ENCODE measurements at regions not wholly inside any gene's neighbourhood (a gene's known extent, or its start where the extent isn't known, plus 50 kb on each side); places are given as distances from the start of the nearest gene placed in this dataset.
"Not testable (repeated sequence)": the region's sequence is repeated elsewhere in the genome, so short reads cannot be mapped to it uniquely, and the experiment has no call there.

DNA sequence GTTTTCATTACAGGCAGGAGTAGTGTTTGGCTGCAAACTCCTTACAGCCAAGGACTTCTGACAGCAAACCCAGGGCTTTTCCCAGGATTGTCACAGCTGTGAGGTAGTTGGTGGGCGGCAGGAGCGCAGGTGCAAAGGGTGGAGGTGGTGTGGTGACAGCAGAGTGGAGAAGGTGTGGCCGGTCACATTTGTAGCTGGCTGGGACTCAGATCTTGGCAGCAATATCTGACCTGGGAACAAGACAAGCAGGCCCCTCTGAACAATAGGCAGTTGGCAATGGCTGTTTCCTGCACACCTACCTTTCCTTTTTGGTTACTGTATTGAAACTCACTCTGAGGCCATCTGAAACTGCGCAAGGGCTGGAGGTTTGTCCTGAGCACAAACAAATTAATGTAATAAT, 327.3 kb downstream of the COG6 start:
- DNase-seq, result no peak

- no peak for DNase-seq
Measured at GRCh38 chr13:39985071-39985470, 329.6 kb downstream of the COG6 start.

- no peak for DNase-seq
Measured at GRCh38 chr13:39988351-39988750, 332.9 kb downstream of the COG6 start.

DNA sequence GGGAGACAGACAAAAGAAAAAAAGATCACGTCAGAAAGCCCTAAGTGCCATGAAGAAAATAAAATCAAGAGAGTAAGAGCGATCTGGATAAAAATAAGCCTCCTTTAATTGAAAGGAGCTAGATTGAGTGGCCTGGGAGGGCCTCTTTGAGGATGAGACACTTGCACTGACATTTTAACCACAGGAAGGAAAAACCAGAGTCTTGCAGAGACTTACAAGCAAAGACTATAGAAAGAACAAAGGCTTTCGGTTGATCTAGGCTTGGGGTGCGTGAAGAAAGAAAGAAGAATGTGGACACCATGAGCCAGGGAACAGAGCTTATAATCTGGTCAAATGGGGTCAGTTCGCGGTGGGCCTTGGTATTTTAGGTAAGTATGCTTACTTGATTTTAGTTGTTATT, 342.7 kb downstream of the COG6 start:
- DNase-seq, result no peak

DNA sequence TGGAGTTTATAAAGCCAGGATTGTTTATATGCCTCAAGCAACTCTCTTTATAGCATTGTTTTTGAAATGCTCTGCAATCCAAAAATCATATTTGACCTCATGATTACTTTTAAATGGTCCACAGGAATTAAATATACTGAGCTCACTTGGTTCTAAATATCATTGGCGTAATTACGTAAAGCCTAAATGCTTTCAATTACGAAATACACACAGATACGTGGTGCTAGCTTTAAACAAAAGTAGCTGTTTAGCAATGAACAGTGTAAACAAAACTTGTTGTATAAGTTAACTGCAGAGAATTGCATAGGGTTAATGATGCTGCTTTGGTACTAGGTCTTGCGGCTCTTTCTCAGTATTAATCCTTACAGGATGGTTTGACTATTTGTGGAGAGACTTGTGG, 346.6 kb downstream of the COG6 start:
- DNase-seq, result no peak

- DNase-seq, result no peak
Measured at GRCh38 chr13:40013554-40013953, 358.1 kb downstream of the COG6 start.

DNA sequence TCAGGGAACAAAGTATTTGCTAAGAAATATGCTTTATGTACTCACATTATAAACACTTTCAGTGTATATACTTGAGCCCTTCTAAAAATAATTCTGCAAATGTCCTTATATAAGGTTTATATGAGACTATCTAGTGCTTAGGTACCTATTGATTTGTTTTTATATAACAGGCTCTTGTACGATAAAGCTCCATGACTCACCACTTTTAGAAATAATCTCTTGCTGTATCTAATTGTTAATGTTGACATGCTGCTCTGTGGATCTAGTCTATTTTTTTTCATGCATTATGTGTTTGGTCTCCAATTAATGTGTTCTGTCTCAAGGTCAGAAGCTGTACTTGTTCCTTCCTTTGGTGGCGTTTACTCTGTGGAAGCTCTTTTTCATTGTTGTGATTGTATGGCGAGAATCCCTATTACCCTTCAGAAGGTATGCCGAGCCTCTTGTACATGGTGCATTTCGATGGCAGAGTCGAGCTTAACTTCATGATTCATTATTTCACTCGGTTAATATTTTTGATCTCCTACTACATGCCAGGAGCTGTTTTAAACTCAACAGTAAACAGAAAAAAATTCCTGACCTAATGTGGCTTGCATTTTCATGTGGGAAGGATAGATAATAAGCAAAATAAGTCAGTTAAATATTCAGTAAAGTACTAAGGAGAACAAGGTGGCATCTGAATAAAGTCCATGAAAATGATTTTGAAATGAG, 361.6 kb downstream of the COG6 start:
- no peak for DNase-seq

- DNase-seq, result no peak
Measured at GRCh38 chr13:40017662-40018262, 362.3 kb downstream of the COG6 start.

GRCh38 chr13:40023595-40024203, 368.2 kb downstream of the COG6 start:
- no peak for DNase-seq

GRCh38 chr13:40024204-40024966, 368.9 kb downstream of the COG6 start:
- no peak for DNase-seq

GRCh38 chr13:40024967-40025714, 369.7 kb downstream of the COG6 start:
- DNase-seq, result no peak

DNA sequence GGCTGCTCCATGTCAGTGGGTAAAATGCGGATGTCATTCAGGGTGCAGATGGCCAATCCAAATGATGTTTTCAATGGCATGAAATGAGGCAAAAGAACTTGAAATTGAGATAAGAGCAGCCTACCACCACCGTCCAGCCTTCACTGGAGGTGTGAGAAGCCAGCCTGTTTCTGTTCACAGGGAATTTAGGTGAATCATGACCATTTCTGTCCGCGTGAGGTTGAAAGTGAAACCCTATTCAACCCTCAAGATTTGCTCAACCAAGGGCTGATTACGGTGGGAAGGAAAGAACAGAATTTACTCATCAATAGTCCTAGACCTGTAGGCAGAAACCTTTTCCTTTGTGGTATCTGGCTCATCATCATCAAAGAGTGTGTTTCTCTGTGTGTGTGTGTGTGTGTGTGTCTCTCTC, 370.7 kb downstream of the COG6 start:
- DNase-seq, result peak; percentile 24

GRCh38 chr13:40026741-40027140, 371.3 kb downstream of the COG6 start:
- DNase-seq, result no peak

DNA sequence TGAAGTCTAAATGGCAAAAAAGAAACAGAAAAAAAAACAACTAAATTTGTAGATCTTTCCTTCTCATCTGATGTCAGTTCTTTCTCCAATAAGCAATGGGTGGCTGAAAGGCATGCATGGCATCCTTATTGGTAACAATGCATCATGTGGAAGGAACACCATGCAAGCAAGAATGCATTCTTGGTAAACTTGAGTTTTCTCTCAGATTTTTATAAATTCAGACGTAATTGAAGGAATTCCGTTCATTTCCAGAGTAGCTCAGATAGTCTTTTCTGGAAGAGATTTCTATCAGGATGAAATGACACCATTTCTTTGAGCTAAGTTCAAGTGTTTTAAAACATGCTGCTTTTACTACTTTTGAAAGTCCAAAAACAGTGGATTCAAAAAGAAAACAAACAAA, 373.0 kb downstream of the COG6 start:
- DNase-seq, result no peak

GRCh38 chr13:40031031-40031430, 375.6 kb downstream of the COG6 start:
- DNase-seq, result no peak

GRCh38 chr13:40039061-40039460, 383.6 kb downstream of the COG6 start:
- no peak for DNase-seq

- no peak for DNase-seq
Measured at GRCh38 chr13:40042991-40043390, 387.5 kb downstream of the COG6 start.

DNA sequence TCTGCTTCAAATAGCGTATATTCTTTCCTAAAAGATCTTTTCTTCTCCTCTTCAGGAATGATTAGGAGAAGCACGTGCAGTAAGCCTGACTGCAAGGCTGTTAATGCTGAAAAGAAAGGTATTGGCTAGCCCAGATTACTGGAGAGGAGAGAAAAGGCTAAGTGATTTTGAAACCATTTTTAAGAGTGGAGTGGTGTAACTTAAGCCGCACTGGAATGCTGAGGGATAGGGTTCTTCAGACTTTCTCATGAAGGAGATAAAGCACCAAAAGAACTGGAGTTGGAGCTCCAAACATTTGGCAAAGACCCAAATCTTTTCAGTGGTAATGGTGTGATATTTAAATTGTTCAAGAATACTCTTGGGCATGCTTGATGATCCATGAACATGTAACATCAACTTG, 388.3 kb downstream of the COG6 start:
- DNase-seq, result no peak

DNA sequence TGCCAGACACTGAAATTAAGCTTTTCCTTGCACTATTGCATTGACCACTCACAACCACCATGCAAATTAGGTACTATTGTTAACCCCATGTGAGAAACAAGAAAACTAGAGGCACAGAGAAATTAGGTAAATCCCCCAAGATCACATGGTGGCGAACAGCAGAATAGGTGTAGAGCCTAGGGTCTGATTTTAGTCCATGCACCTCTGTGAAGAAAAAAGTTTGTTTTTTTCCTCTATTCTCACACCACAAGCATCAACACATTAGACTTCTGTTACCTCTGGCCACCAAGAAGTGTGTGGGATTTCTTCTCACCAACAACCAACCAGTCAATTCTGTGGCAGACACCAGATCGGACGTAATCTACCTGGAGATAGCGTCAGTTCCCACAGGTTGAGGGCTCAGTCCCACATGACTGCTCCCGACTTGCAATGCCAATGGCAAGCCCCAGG, 391.9 kb downstream of the COG6 start:
- no peak for DNase-seq

DNA sequence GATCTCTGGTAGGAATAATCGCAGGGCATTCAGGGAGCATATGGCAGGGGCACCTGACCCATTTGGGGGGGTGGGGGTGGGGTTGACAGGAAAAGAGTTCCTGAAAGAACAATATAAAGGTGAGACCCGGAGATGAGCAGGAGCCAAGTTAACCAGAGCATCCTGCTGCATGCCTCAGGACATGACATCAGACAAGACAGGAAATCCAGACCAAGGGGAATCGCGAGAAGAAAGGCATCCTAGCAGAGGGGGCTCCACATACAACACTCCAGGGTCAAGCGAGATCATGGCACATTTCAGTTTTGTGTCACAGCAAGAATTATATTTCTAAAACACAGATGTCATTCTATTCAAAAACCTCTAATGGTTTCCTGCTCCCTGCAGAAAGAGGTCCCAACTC, 393.1 kb downstream of the COG6 start:
- DNase-seq, result no peak

- DNase-seq, result no peak
Measured at GRCh38 chr13:40052954-40053353, 397.5 kb downstream of the COG6 start.

- no peak for DNase-seq
Measured at GRCh38 chr13:40053401-40053800, 397.9 kb downstream of the COG6 start.

GRCh38 chr13:40054422-40054821, 399.0 kb downstream of the COG6 start:
- not testable (repeated sequence) for DNase-seq
